Hepatic stellate cell (primary cell): ENCODE measurements at regions not wholly inside any gene's neighbourhood (a gene's known extent, or its start where the extent isn't known, plus 50 kb on each side); places are given as distances from the start of the nearest gene placed in this dataset.
"Not testable (repeated sequence)": the region's sequence is repeated elsewhere in the genome, so short reads cannot be mapped to it uniquely, and the experiment has no call there.

Source experiments
- DNase-seq: peaks from one replicate; pipeline ENCODE4 v3.0.0; 2011; ENCODE audit warnings: low spot score

- DNase-seq = no peak
These were observed 138.9 kb upstream of the CES5A start for GRCh38 chr16:56013962-56014552.

DNA sequence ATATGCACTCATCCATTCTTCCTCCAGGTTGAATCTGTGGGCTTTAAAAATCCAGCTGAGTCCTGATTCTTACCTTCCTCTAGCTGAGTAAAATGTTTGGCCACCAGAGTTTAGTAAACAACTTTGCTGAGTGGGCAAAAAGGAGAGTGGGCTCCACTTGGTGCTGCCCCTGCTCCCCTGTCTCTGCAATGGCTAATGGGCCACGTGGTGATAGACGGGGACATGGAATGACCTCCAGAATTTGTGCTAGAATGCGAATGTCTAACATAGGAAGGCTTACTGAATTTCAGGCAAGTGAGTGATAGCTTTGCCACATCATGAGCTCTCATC, 137.3 kb upstream of the CES5A start:
- no peak for DNase-seq

GRCh38 chr16:56011808-56012481, 136.8 kb upstream of the CES5A start:
- DNase-seq = no peak

GRCh38 chr16:56005958-56006357, 130.8 kb upstream of the CES5A start:
- no peak for DNase-seq

DNA sequence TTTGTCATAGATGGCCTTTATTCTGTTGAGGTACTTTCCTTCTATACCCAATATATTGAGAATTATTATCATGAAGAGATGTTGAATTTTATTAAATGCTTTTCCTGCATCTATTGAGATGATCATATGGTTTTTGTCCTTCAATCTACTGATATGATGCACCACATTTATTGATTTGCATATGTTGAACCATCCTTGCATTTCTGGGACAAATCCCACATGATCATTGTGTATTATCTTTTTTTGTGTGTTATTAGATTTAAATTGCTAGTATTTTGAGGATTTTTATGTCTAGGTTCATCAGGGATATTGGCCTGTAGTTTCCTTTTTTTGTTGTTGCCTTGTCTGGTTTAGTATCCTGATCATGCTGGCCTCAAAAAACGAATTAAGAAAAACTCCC, 124.5 kb upstream of the CES5A start:
- no peak for DNase-seq

GRCh38 chr16:55993088-55993487, 117.9 kb upstream of the CES5A start:
- no peak for DNase-seq

- DNase-seq = no peak
These were observed 117.4 kb upstream of the CES5A start for GRCh38 chr16:55992551-55992950.

DNA sequence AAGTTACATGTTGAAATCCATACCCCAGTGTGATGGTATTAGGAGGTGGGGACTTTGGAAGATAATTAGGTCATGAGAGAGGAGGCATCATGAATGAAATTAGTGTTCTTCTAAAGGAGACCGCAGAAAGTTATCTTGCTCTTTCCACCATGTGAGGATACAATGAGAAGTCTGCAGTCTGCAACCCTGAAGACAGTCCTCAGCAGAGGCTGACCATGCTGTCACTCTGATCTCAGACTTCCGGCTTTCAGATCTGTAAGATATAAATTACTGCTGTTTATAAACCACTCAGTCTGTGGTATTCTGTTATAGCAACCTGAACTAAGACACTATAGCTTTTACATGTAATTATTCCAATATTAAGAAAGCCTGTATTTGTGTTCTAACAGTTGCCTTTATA, 116.7 kb upstream of the CES5A start:
- no peak for DNase-seq

GRCh38 chr16:55989569-55989907, 114.4 kb upstream of the CES5A start:
- no peak for DNase-seq

DNA sequence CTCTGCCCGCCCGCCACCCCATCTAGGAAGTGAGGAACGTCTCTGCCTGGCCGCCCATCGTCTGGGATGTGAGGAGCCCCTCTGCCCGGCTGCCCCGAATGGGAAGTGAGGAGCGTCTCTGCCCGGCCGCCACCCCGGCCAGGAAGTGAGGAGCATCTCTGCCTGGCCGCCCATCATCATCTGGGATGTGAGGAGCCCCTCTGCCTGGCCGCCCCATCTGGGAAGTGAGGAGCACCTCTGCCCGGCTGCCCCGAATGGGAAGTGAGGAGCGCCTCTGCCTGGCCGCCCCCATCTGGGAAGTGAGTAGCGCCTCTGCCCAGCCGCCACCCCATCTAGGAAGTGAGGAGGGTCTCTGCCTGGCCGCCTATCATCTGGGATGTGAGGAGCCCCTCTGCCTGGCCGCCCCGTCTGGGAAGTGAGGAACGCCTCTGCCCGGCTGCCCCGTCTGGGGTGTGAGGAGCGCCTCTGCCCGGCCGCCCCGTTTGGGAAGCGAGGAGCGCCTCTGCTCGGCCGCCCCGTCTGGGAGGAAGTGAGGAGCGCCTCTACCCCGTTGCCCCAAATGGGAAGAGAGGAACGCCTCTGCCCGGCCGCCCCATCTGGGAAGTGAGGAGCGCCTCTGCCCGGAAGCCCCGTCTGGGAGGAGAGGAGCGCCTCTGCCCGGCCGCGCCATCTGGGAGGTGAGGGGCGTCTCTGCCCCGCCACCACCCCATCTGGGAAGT, 113.8 kb upstream of the CES5A start:
- not testable (repeated sequence) for DNase-seq

- no peak for DNase-seq
These were observed 112.8 kb upstream of the CES5A start for GRCh38 chr16:55988013-55988412.

DNA sequence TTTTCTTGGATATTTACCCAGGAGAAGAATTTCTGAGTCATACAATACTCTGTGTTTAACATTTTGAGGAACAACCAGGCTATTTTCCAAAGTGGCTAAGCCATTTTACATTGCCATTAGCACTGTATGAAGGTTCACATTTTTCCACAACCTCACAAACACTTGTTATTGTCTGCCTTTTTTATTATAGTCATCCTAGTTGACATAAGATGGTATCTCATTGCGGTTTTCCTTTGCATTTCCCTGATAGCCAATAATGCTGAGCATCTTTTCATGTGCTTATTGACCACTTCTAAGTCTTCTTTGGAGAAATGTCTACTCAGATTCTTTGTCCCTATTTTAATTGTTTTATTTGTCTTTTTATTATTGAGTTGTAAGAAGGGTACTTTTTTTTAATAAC, 107.4 kb upstream of the CES5A start:
- no peak for DNase-seq

DNA sequence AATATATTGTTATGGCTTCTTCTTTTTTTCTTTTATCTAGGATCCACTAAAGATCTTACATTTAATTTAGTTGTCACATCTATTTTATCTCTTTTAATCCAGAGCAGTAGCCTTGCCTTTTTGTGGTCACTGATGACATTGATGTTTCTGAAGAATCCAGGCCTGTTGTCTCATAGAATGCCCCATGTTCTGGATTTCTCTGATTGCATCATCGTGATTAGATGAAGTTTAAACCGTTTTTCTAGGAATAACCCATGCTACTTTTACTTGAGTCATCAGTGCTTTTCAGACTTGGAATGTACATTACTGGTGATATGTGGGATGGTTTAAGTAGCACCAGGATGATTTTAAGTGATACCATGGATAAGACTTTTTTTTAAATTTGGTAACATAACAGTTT, 106.4 kb upstream of the CES5A start:
- no peak for DNase-seq

GRCh38 chr16:55976815-55977214, 101.6 kb upstream of the CES5A start:
- DNase-seq = no peak

DNA sequence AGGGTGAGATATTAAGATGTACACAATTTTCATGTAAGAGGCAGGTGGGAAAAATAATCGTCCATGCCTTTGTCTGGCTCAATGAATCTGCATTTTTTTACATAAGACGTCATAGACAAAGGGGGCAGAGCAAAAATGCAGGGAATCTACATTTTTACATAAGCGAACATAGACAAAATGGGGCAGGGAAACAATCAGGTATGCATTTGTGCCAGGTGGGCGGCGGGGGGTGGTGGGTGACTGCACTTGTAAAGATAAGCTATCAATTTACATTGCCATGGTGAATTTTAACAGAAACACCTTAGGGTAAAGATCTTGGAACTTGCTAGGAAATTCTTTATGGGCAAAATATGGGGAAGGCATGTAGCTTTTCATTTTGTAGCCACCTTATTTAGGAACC, 96.3 kb upstream of the CES5A start:
- no peak for DNase-seq

- no peak for DNase-seq
These were observed 93.0 kb upstream of the CES5A start for GRCh38 chr16:55968221-55968620.

- no peak for DNase-seq
These were observed 89.8 kb upstream of the CES5A start for GRCh38 chr16:55964923-55965475.

- DNase-seq = no peak
These were observed 80.7 kb upstream of the CES5A start for GRCh38 chr16:55955845-55956244.

DNA sequence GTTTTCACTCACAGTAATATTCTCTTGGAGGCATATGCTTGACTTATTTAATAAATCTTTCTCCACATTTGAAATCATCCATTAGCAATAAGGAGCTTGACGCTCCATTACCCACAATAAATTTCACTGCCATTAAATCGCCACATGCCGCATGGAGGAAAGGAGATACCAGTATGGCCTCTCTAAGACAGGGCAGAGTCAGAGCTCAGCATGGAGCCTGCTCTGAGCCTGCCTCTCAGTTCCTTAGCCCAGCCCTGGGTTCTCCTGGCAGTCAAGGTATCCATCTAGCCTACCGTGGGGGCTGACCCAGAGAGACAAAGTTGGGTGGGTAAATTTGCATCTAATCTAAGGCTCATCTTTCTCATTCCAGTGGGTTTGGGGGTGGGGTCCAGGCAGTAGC, 80.3 kb upstream of the CES5A start:
- no peak for DNase-seq

DNA sequence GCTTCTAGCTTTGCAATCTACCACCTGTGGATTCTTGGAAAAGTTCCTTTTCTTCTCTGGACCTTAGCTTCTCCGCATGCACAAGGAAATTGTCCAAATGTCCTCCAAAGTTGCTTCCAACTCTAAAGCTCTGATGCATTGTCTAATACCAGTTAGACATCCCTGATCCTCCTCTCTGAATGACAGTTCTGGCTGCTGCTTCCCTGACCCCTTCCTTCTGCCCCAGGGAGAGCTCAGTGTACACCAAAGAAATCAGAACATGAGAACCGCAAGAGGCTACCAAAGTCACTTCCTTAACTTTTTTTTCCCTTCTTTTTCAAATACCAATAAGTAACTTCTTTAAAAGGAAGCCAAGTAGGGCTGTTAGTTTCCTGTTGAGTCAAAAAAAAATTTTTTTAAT, 79.7 kb upstream of the CES5A start:
- no peak for DNase-seq

DNA sequence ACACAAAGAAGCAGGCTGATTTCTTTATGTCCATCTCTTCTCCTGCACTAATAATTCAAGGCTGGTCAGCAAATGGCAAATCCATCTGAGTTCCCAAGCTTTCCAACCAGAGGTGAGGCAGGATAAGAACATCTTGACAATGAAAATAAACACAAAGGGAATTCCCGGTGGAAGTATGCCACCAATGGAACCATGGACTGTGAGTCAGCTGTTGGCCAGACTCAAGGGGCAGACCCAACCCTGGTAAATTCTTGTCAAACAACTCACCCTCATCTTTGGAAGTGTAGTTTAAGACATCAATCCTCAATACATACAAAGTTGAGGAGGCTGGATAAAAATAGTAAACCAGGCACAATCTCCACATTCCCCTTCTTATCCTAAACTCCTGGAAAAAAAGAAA, 74.3 kb upstream of the CES5A start:
- DNase-seq = peak; percentile 8

DNA sequence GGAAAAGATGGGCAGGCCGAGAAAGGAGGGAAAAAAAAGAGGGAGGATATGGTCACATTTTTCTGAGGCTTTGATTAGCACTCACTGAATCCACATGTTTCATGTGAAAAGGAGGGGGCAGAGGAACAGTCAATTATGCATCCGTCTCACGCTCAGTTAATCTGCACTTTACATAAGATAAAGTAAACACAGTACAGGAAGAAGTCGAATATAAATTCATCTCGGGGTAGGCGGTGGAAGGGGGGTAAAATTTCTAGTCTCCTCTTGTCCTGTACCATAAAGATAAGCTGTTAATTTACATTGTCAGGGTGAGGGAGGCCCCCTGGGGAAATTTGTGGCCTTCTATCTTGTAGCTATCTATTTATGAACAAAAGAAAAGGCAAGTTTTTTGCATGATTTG, 73.1 kb upstream of the CES5A start:
- DNase-seq = no peak

GRCh38 chr16:55947366-55947765, 72.2 kb upstream of the CES5A start:
- no peak for DNase-seq

- DNase-seq = peak; percentile 36
These were observed 69.2 kb upstream of the CES5A start for GRCh38 chr16:55944377-55944802.
